KOPT-K1 (cell line): ENCODE measurements at regions not wholly inside any gene's neighbourhood (a gene's known extent, or its start where the extent isn't known, plus 50 kb on each side); places are given as distances from the start of the nearest gene placed in this dataset.

ENCODE experiments used
- H3K27ac ChIP-seq: fragments of 200-600 bp; sonication (generic); 2 replicates; pipeline ENCODE4 v1.5.1; 2016; ENCODE audit warnings: antibody characterized with exemption, mild to moderate bottlenecking, low read depth, low read length; ENCODE audit not compliant: poor library complexity, severe bottlenecking
- H3K36me3 ChIP-seq: fragments of 200-600 bp; sonication (generic); 2 replicates; pipeline ENCODE4 v1.5.1; 2017; ENCODE audit warnings: antibody characterized with exemption, mild to moderate bottlenecking, low read length, moderate library complexity; ENCODE audit not compliant: insufficient read depth
- H3K9me3 ChIP-seq: fragments of 200-600 bp; sonication (generic); 2 replicates; pipeline ENCODE4 v1.5.1; 2017; ENCODE audit warnings: antibody characterized with exemption, low read length, mild to moderate bottlenecking; ENCODE audit not compliant: insufficient read depth, poor library complexity, severe bottlenecking

GRCh38 chr20:57763235-57763595, 53.4 kb upstream of the PMEPA1 start:
- H3K9me3 ChIP-seq, result no peaks in the 10 kb centered on the region
- no peaks in the 10 kb centered on the region for H3K36me3 ChIP-seq
- H3K27ac ChIP-seq, result no peak overlapping the region

DNA sequence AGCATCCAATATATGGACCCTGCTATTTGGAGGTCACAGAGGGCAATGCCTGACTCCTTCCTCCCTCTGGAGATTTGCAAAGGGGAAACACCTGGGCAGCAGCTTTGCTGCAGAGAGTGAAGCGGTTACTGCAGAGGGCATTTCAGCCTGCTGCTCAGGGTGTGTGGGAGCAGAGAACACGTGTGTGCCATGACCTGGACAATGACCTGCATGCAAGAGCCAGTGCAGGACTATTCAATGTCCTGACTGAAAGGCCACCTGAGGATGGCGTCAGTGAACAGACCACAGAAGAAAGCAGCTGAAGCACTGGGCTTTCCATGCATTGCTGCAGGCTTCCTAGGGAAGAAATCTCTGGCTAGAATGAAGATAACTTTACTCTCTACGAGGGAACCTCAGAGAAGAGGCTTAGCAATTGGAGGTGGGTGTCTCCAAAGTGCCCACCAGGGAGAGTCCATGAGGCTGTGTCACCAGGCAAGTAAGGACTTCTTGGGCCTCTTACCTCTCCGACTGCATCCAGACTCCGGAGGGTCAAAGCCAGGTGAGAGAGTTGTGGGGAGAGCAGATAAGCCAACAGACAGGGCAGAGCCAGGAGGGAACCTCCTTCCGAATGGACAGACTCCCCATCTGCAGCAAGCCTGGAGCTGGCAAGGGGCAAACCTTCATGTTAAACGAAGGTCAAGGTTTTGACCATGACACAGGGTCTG, 52.9 kb upstream of the PMEPA1 start:
- Histone ChIP-seq H3K27ac (no peak overlapping the region), H3K9me3 (no peaks in the 10 kb centered on the region), H3K36me3 (no peaks in the 10 kb centered on the region)

- H3K27ac ChIP-seq, result peak overlapping the region; percentile 40
- no peaks in the 10 kb centered on the region for H3K9me3 ChIP-seq
- no peaks in the 10 kb centered on the region for H3K36me3 ChIP-seq
Observed at GRCh38 chr20:57761413-57761734, 51.6 kb upstream of the PMEPA1 start.

DNA sequence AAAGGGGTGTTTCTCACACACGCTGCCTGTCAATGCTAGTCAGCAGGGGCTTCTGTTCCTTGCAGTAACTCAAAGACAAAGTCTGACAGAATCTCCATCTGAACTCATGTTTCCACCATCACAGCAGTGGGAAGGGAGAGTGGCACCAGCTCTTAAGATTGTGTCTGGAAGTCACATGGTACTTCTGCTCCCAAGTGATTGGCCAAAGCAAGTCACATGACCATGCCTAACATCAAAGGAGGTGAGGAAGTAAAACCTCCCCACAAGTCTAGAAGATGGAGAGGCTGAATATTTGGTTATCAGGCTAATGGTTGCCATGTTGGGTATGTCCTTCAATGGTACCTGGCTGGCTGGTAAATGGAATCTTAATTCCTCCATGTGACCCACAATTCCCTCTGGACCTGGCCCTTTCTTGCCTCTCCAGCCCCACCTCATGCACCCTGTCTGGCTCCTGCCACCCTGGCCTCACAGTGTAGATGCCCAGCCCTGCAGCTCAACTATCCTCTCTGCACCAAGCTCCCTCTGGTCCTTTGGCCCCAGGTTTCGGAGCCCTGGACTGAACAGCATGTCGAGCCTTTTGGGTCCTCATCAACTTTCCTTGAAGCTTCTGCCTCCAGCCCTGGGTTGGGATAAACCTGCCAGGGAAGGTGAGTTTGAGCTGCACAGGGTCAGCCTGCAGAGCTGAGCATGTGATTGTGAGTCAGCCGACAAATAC, 51.0 kb upstream of the PMEPA1 start:
- H3K36me3 ChIP-seq, result no peaks in the 10 kb centered on the region
- peak overlapping the region; percentile 40 for H3K27ac ChIP-seq
- no peaks in the 10 kb centered on the region for H3K9me3 ChIP-seq

GRCh38 chr20:57759724-57760123, 49.9 kb upstream of the PMEPA1 start:
- no peaks in the 10 kb centered on the region for H3K36me3 ChIP-seq
- no peak overlapping the region for H3K27ac ChIP-seq
- H3K9me3 ChIP-seq, result no peaks in the 10 kb centered on the region
